H1 (cell line): ENCODE measurements at regions not wholly inside any gene's neighbourhood (a gene's known extent, or its start where the extent isn't known, plus 50 kb on each side); places are given as distances from the start of the nearest gene placed in this dataset.

Experiments used
- CTCF ChIA-PET: fragments of 300-600 bp; sonication (Branson Sonifier 250); formaldehyde crosslinking; loops from one replicate; lab custom pipeline; 2021; ENCODE audit not compliant: partially characterized antibody; lab: Charles Lee
- POLR2A ChIA-PET: fragments of 300-600 bp; sonication (Branson Sonifier 250); formaldehyde crosslinking; loops from one replicate; lab custom pipeline; 2021; ENCODE audit warnings: inconsistent platforms; ENCODE audit not compliant: partially characterized antibody; lab: Charles Lee
- DNase-seq, 2 experiments: peaks; one replicate each; pipeline versions ENCODE4 v3.0.0 to v3.0.0-alpha.2; 2010 to 2022; ENCODE audit warnings: low spot score in 2 of 2, low read depth in 1 of 2, mixed read lengths in 1 of 2
- FAIRE-seq: peaks from 2 replicates; lab custom pipeline; 2011; peaks lifted over from hg19 to GRCh38; lab: Jason Lieb, UNC
- H2AFZ ChIP-seq: 2 replicates; pipeline ENCODE4 v1.8.1; 2012; ENCODE audit warnings: low read length, inconsistent platforms
- H2AK5ac ChIP-seq: 2 replicates; pipeline ENCODE4 v1.6.1; 2013; ENCODE audit warnings: low read depth, low read length
- H2BK120ac ChIP-seq: replicated peaks from 2 replicates; pipeline ENCODE3; 2013; ENCODE audit warnings: low read depth, low read length, inconsistent platforms
- H2BK12ac ChIP-seq: 2 replicates; pipeline ENCODE4 v1.6.1; 2013; ENCODE audit warnings: low read depth, low read length
- H2BK15ac ChIP-seq: 2 replicates; pipeline ENCODE4 v1.6.1; 2013; ENCODE audit warnings: low read length
- H2BK20ac ChIP-seq: 2 replicates; pipeline ENCODE4 v1.6.1; 2013; ENCODE audit warnings: low read length
- H2BK5ac ChIP-seq: 2 replicates; pipeline ENCODE4 v1.6.1; 2013; ENCODE audit warnings: low read depth, low read length
- H3K14ac ChIP-seq: 2 replicates; pipeline ENCODE4 v1.6.1; 2013; ENCODE audit warnings: inconsistent platforms; ENCODE audit not compliant: insufficient read length
- H3K18ac ChIP-seq: 2 replicates; pipeline ENCODE4 v1.6.1; 2013; ENCODE audit warnings: low read length; ENCODE audit errors: extremely low read depth
- H3K23ac ChIP-seq: 2 replicates; pipeline ENCODE4 v1.6.1; 2013; ENCODE audit warnings: inconsistent platforms; ENCODE audit not compliant: insufficient read length
- H3K23me2 ChIP-seq: 2 replicates; pipeline ENCODE4 v1.6.1; 2013; ENCODE audit warnings: low read depth, low read length
- H3K27ac ChIP-seq: 2 replicates; pipeline ENCODE4 v1.6.1; 2011; ENCODE audit warnings: low read depth, low read length, inconsistent platforms
- H3K27me3 ChIP-seq, 4 experiments: replicated peaks in 1 of 4; 1 replicate in 1 of 4; 2 replicates in 3 of 4; pipeline versions ENCODE4 v1.6.1 to v1.8.1; 2011 to 2013; ENCODE audit warnings: low read length in 3 of 4, mild to moderate bottlenecking in 3 of 4, inconsistent platforms in 2 of 4, mixed read lengths in 2 of 4, moderate library complexity in 1 of 4; ENCODE audit not compliant: control insufficient read depth in 3 of 4, insufficient read depth in 3 of 4; ENCODE audit errors: extremely low read depth in 1 of 4
- H3K36me3 ChIP-seq, 4 experiments: 2 replicates each; pipeline versions ENCODE4 v1.6.1 to v1.8.1; 2011 to 2013; ENCODE audit warnings: mild to moderate bottlenecking in 4 of 4, low read length in 3 of 4, moderate library complexity in 2 of 4, control low read depth in 1 of 4, inconsistent platforms in 1 of 4; ENCODE audit not compliant: insufficient read depth in 4 of 4, control insufficient read depth in 2 of 4
- H3K4ac ChIP-seq: replicated peaks from 2 replicates; pipeline ENCODE3; 2013; ENCODE audit warnings: low read length, low read depth, mixed read lengths, inconsistent platforms; ENCODE audit not compliant: insufficient read length
- H3K4me1 ChIP-seq, 4 experiments: replicated peaks in 1 of 4; 1 replicate in 1 of 4; 2 replicates in 3 of 4; pipeline versions ENCODE4 v1.6.1 to v1.8.1; 2011 to 2013; ENCODE audit warnings: low read length in 3 of 4, inconsistent platforms in 2 of 4, mixed read lengths in 1 of 4; ENCODE audit not compliant: insufficient read depth in 4 of 4, control insufficient read depth in 3 of 4
- H3K4me2 ChIP-seq, 2 experiments: 2 replicates each; pipeline versions ENCODE4 v1.6.1 to v1.8.1; 2011 to 2013; ENCODE audit warnings: low read depth in 2 of 2, low read length in 2 of 2, control low read depth in 1 of 2, inconsistent platforms in 1 of 2, mild to moderate bottlenecking in 1 of 2; ENCODE audit not compliant: insufficient read depth in 1 of 2
- H3K4me3 ChIP-seq, 4 experiments: fragments of 200-600, 300-600 bp in 1 of 4; sonication (generic), shearing (Covaris generic), sonication (Bioruptor Twin) in 1 of 4; 2 replicates each; pipeline versions ENCODE4 v1.5.1 to v1.8.1; 2011 to 2016; ENCODE audit warnings: low read length in 4 of 4, low read depth in 3 of 4, control low read depth in 2 of 4, inconsistent platforms in 2 of 4, mild to moderate bottlenecking in 2 of 4, mixed read lengths in 1 of 4, moderate library complexity in 1 of 4; ENCODE audit not compliant: insufficient read depth in 2 of 4; ENCODE audit errors: extremely low read depth in 1 of 4
- H3K56ac ChIP-seq: replicated peaks from 2 replicates; pipeline ENCODE3; 2013; ENCODE audit warnings: low read depth, mild to moderate bottlenecking, mixed read lengths, low read length, inconsistent platforms; ENCODE audit not compliant: insufficient read length
- H3K79me1 ChIP-seq: 2 replicates; pipeline ENCODE4 v1.6.1; 2013; ENCODE audit warnings: low read depth, low read length, control low read depth
- H3K79me2 ChIP-seq, 2 experiments: 2 replicates each; pipeline versions ENCODE4 v1.6.1 to v1.8.1; 2012 to 2013; ENCODE audit warnings: low read length in 2 of 2, mild to moderate bottlenecking in 2 of 2, inconsistent platforms in 1 of 2; ENCODE audit not compliant: insufficient read depth in 2 of 2, control insufficient read depth in 1 of 2
- H3K9ac ChIP-seq, 4 experiments: replicated peaks in 1 of 4; 1 replicate in 1 of 4; 2 replicates in 3 of 4; pipeline versions ENCODE4 v1.6.1 to v1.8.1; 2011 to 2013; ENCODE audit warnings: low read depth in 3 of 4, low read length in 3 of 4, control low read depth in 2 of 4, mild to moderate bottlenecking in 2 of 4, moderate library complexity in 2 of 4, inconsistent platforms in 1 of 4; ENCODE audit errors: extremely low read depth in 1 of 4
- H3K9me3 ChIP-seq, 2 experiments: 2 replicates each; pipeline versions ENCODE4 v1.6.1 to v1.8.1; 2012 to 2013; ENCODE audit warnings: mild to moderate bottlenecking in 2 of 2, moderate library complexity in 2 of 2, control low read depth in 1 of 2, inconsistent platforms in 1 of 2, low read depth in 1 of 2, low read length in 1 of 2, mixed read lengths in 1 of 2; ENCODE audit not compliant: insufficient read depth in 2 of 2
- H4K20me1 ChIP-seq, 2 experiments: replicated peaks in 1 of 2; 2 replicates each; pipeline versions ENCODE3 to v1.8.1; 2011 to 2013; ENCODE audit warnings: inconsistent platforms in 2 of 2, low read length in 2 of 2, mild to moderate bottlenecking in 1 of 2; ENCODE audit not compliant: insufficient read depth in 2 of 2, control insufficient read depth in 1 of 2
- H4K5ac ChIP-seq: 2 replicates; pipeline ENCODE4 v1.6.1; 2013; ENCODE audit warnings: low read length, low read depth, mixed read lengths, inconsistent platforms; ENCODE audit not compliant: insufficient read length
- H4K8ac ChIP-seq: 2 replicates; pipeline ENCODE4 v1.8.0; 2013; ENCODE audit warnings: mild to moderate bottlenecking, moderate library complexity, low read length, inconsistent platforms; ENCODE audit not compliant: insufficient read depth; ENCODE audit errors: extremely low read depth
- H4K91ac ChIP-seq: replicated peaks from 2 replicates; pipeline ENCODE3; 2013; ENCODE audit warnings: low read length, mixed read lengths, inconsistent platforms; ENCODE audit not compliant: insufficient read length
- CBX8 ChIP-seq: fragments of 300-800, 300-1000 bp; sonication (generic); IDR thresholded peaks from 2 replicates; pipeline ENCODE4 v1.7.1; 2016; ENCODE audit warnings: low read depth, low read length, borderline replicate concordance
- CHD1 ChIP-seq: IDR thresholded peaks from 2 replicates; pipeline ENCODE4 v1.6.1; 2012; ENCODE audit warnings: low read depth, low read length, improper control_type of control experiment
- EZH2 ChIP-seq: fragments of 200-600 bp; sonication (generic); IDR thresholded peaks from 2 replicates; pipeline ENCODE4 v1.7.1; 2012; ENCODE audit warnings: low read depth, mild to moderate bottlenecking, moderate library complexity, low read length, inconsistent platforms; ENCODE audit not compliant: severe bottlenecking
- HDAC6 ChIP-seq: IDR thresholded peaks from one replicate; pipeline ENCODE4 v1.7.1; 2012; ENCODE audit warnings: low read depth, mild to moderate bottlenecking, inconsistent platforms, low read length, moderate library complexity
- JUN ChIP-seq: IDR thresholded peaks from 2 replicates; pipeline ENCODE4 v1.6.1; 2011; ENCODE audit warnings: low read depth, mild to moderate bottlenecking, improper control_type of control experiment, low read length
- TEAD4 ChIP-seq: IDR thresholded peaks from 2 replicates; pipeline ENCODE4 v1.6.1; 2012; ENCODE audit warnings: low read depth, low read length, inconsistent platforms, mixed read lengths
- WGBS, 2 experiments: shearing (Covaris generic) in 1 of 2; methylation state at CpG; one replicate each; pipeline versions ENCODE4 v1.1.6 to v1.1.7; 2013 to 2015; ENCODE audit warnings: low lambda C conversion rate in 2 of 2, mixed read lengths in 2 of 2, inconsistent platforms in 1 of 2, low coverage in 1 of 2, missing lambda C conversion rate in 1 of 2; ENCODE audit not compliant: insufficient replicate concordance in 2 of 2, insufficient coverage in 1 of 2, insufficient read length in 1 of 2; ENCODE audit errors: extremely low coverage in 1 of 2, missing lambda C conversion rate in 1 of 2; 5-methylcytosine and 5-hydroxymethylcytosine counted together

DNA sequence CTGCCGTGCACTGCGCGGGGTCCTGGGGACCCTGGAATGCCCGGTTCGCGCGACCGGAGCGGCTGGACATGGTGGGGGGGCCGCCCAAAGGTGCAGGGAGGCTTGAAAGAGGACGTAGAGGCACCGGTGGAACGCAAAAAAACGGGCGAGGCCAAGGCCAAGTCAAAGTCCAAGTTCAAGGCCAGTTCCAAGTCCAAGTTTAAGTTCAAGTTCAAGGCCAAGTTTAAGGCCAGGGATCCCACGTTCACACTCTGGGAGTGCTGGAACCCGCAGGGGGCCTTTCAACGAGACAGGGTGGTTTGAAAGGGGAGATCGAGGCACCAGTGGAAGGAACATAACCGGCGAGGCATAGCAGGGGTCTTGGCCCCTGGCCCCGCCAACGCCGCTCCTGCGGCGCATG lies 317.6 kb downstream of the ALG10 start:
- CTCF ChIA-PET, result no interaction called here
- no peak overlapping the region for H3K4me2 ChIP-seq
- no peaks in the 10 kb centered on the region for H4K20me1 ChIP-seq
- no peak overlapping the region for H2AK5ac ChIP-seq
- H3K23me2 ChIP-seq, result no peaks in the 10 kb centered on the region
- no peak overlapping the region for H3K18ac ChIP-seq
- H2BK120ac ChIP-seq, result no peak overlapping the region
- no peak overlapping the region for H3K23ac ChIP-seq
- DNase-seq (no peak), FAIRE-seq (no peak)
- H2BK15ac ChIP-seq, result no peak overlapping the region
- WGBS, 2 experiments, result 85% methylated on average over 15 of the region's 26 CpGs; no CpG with 5 or more reads in 1 of the 2 experiments
- H3K4me1 ChIP-seq, result no peaks in the 10 kb centered on the region
- peaks cover 34 to 100% of the 10 kb centered on the region in 2 experiments for H3K9me3 ChIP-seq
- H3K27ac ChIP-seq, result no peak overlapping the region
- H3K27me3 ChIP-seq, result no peaks in the 10 kb centered on the region
- H2BK20ac ChIP-seq, result no peak overlapping the region
- H4K5ac ChIP-seq, result no peak overlapping the region
- no peak overlapping the region for H3K56ac ChIP-seq
- no peak overlapping the region for H2BK5ac ChIP-seq
- H4K91ac ChIP-seq, result no peak overlapping the region
- peaks cover 0 to 7% (median 0%) of the 10 kb centered on the region in 4 experiments; a peak in 1 of 8 replicates for H3K36me3 ChIP-seq
- H3K4ac ChIP-seq, result no peak overlapping the region
- H2BK12ac ChIP-seq, result no peak overlapping the region
- no peaks in the 10 kb centered on the region for H3K79me2 ChIP-seq
- TF ChIP-seq EZH2 (no peak), JUN (no peak), CHD1 (no peak), HDAC6 (no peak), TEAD4 (no peak), CBX8 (no peak)
- TF ChIP-seq, all 59 proteins: peak for 0
- no peak overlapping the region for H2AFZ ChIP-seq
- H3K79me1 ChIP-seq, result no peaks in the 10 kb centered on the region
- H3K14ac ChIP-seq, result no peak overlapping the region
- POLR2A ChIA-PET, result no interaction called here
- no peak overlapping the region; the same call in 1 of the 2 replicates for H4K8ac ChIP-seq
- H3K4me3 ChIP-seq, result no peak overlapping the region
- no peak overlapping the region for H3K9ac ChIP-seq
